ENCODE measurements at regions not wholly inside any gene's neighbourhood (a gene's known extent, or its start where the extent isn't known, plus 50 kb on each side); places are given as distances from the start of the nearest gene placed in this dataset.

DNA sequence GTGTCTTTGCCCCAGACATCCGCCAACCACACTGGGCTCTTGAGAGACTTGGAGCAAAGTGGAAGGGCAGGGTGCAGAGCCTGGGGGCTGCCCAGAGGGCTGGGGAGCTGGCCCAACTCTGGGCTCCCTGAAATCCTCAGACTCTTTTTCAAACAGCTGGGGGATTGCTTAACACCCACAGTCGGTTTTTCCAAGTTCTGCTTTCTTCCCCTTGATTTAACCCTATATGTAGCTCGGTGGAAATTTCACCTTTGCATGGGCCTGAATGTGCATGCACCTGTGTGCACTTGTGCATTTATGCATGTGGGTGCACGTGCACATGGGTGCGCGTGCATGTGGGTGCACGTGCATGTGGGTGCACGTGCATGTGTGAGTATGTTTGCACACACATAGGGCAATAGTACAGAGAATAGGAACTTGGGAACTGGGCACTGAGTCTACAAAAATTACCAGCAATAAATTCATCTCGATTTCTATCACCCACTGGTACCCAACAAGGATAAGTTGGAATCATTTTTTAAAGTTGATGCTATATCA is 52.3 kb upstream of the RFLNA start:
- TF ChIP-seq RAD21 (conservative IDR thresholded peaks at IDR 0.05) (no peak), POLR2AphosphoS5 (IDR thresholded peaks at IDR 0.05) (no peak), EZH2 (IDR thresholded peaks at IDR 0.05; ENCODE audit: borderline replicate concordance, insufficient read depth, low read length, poor library complexity, severe bottlenecking) (no peak), SMC3 (conservative IDR thresholded peaks at IDR 0.05; ENCODE audit: poor library complexity) (no peak), EP300 (conservative IDR thresholded peaks at IDR 0.05; ENCODE audit: poor library complexity, severe bottlenecking) (no peak), TAF1 (IDR thresholded peaks at IDR 0.05; ENCODE audit: low read depth) (no peak), MXI1 (conservative IDR thresholded peaks at IDR 0.05; ENCODE audit: poor library complexity, severe bottlenecking) (no peak)
- TF ChIP-seq, protein P1, sequence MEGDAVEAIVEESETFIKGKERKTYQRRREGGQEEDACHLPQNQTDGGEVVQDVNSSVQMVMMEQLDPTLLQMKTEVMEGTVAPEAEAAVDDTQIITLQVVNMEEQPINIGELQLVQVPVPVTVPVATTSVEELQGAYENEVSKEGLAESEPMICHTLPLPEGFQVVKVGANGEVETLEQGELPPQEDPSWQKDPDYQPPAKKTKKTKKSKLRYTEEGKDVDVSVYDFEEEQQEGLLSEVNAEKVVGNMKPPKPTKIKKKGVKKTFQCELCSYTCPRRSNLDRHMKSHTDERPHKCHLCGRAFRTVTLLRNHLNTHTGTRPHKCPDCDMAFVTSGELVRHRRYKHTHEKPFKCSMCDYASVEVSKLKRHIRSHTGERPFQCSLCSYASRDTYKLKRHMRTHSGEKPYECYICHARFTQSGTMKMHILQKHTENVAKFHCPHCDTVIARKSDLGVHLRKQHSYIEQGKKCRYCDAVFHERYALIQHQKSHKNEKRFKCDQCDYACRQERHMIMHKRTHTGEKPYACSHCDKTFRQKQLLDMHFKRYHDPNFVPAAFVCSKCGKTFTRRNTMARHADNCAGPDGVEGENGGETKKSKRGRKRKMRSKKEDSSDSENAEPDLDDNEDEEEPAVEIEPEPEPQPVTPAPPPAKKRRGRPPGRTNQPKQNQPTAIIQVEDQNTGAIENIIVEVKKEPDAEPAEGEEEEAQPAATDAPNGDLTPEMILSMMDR (IDR thresholded peaks at IDR 0.05; ENCODE audit: poor library complexity, severe bottlenecking): no peak
- TF ChIP-seq, protein P2, sequence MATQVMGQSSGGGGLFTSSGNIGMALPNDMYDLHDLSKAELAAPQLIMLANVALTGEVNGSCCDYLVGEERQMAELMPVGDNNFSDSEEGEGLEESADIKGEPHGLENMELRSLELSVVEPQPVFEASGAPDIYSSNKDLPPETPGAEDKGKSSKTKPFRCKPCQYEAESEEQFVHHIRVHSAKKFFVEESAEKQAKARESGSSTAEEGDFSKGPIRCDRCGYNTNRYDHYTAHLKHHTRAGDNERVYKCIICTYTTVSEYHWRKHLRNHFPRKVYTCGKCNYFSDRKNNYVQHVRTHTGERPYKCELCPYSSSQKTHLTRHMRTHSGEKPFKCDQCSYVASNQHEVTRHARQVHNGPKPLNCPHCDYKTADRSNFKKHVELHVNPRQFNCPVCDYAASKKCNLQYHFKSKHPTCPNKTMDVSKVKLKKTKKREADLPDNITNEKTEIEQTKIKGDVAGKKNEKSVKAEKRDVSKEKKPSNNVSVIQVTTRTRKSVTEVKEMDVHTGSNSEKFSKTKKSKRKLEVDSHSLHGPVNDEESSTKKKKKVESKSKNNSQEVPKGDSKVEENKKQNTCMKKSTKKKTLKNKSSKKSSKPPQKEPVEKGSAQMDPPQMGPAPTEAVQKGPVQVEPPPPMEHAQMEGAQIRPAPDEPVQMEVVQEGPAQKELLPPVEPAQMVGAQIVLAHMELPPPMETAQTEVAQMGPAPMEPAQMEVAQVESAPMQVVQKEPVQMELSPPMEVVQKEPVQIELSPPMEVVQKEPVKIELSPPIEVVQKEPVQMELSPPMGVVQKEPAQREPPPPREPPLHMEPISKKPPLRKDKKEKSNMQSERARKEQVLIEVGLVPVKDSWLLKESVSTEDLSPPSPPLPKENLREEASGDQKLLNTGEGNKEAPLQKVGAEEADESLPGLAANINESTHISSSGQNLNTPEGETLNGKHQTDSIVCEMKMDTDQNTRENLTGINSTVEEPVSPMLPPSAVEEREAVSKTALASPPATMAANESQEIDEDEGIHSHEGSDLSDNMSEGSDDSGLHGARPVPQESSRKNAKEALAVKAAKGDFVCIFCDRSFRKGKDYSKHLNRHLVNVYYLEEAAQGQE (IDR thresholded peaks at IDR 0.05; ENCODE audit: borderline replicate concordance): no peak

Data from neural cell (in vitro differentiated cells).